ENCODE measurements at regions not wholly inside any gene's neighbourhood (a gene's known extent, or its start where the extent isn't known, plus 50 kb on each side); places are given as distances from the start of the nearest gene placed in this dataset.
"Not testable (repeated sequence)": the region's sequence is repeated elsewhere in the genome, so short reads cannot be mapped to it uniquely, and the experiment has no call there.

DNA sequence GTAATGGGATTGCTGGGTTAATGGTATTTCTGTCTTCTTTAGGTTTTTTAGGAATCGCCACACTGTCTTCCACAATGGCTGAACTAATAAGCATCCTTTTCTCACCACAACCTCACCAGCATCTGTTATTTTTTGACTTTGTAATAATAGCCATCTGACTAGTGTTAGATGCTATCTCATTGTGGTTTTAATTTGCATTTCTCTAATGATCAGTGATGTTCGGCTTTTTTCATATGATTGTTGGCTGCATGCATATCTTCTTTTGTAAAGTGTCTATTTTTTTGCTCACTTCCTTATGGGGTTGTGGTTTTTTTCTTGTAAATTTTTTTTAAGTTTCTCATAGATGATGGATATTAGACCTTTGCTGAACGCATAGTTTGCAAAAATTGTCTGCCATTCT lies 377.9 kb downstream of the GALC start:
- H3K27me3 Mint-ChIP-seq: peaks cover 5% of the 10 kb centered on the region
- H3K4me1 Mint-ChIP-seq (ENCODE audit: low read depth): no peaks in the 10 kb centered on the region
- H3K9me3 Mint-ChIP-seq: peaks cover 9% of the 10 kb centered on the region
- Histone ChIP-seq H3K9me3 (ENCODE audit: control insufficient read depth in 1 of 2, insufficient read depth in 1 of 2, low read length in 2 of 2) (no peaks in the 10 kb centered on the region), H3K4me3 (ENCODE audit: low read length) (no peak overlapping the region), H3K27ac (ENCODE audit: low read depth in 1 of 2, low read length in 2 of 2) (no peak overlapping the region), H3K36me3 (ENCODE audit: insufficient read depth, low read length) (no peaks in the 10 kb centered on the region), H3K4me1 (ENCODE audit: insufficient read depth, low read length) (no peaks in the 10 kb centered on the region), H3K27me3 (ENCODE audit: control insufficient read depth in 1 of 2, insufficient read depth in 2 of 2, low read length in 2 of 2) (no peaks in the 10 kb centered on the region)
- H3K27ac Mint-ChIP-seq: no peak overlapping the region
- ChIA-PET CTCF (no interaction called here), POLR2A (no interaction called here)
- H3K4me3 Mint-ChIP-seq: no peak overlapping the region
- H3K36me3 Mint-ChIP-seq (ENCODE audit: low read depth): no peaks in the 10 kb centered on the region
- intact Hi-C loops (cut with DNase I, micrococcal nuclease): no loop called here
- DNase-seq (no peak), ATAC-seq (ENCODE audit: poor library complexity) (no peak)
- TF ChIP-seq, protein P1, sequence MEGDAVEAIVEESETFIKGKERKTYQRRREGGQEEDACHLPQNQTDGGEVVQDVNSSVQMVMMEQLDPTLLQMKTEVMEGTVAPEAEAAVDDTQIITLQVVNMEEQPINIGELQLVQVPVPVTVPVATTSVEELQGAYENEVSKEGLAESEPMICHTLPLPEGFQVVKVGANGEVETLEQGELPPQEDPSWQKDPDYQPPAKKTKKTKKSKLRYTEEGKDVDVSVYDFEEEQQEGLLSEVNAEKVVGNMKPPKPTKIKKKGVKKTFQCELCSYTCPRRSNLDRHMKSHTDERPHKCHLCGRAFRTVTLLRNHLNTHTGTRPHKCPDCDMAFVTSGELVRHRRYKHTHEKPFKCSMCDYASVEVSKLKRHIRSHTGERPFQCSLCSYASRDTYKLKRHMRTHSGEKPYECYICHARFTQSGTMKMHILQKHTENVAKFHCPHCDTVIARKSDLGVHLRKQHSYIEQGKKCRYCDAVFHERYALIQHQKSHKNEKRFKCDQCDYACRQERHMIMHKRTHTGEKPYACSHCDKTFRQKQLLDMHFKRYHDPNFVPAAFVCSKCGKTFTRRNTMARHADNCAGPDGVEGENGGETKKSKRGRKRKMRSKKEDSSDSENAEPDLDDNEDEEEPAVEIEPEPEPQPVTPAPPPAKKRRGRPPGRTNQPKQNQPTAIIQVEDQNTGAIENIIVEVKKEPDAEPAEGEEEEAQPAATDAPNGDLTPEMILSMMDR (IDR thresholded peaks at IDR 0.05): no peak

DNA sequence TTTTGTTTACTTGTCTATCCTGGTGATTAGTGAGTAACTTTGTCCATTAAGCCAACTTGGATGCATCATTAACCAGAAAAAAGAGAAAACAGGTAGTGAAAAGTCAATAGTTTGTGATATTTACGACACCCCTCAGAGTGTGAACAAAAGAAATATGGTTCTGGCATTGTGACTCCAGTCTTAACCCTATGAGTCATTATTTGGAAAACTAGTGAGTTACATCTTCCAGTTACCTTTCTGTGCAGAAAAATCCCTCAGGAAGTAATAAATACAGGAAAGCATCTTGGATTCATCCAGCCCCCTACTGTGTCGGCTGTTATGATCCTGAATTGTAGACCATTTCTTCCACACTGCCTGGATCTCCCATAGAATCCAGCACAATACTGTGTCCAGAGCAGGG lies 379.1 kb downstream of the GALC start:
- intact Hi-C loops (cut with DNase I, micrococcal nuclease): no loop called here
- TF ChIP-seq, protein P1 (IDR thresholded peaks at IDR 0.05): no peak

DNA sequence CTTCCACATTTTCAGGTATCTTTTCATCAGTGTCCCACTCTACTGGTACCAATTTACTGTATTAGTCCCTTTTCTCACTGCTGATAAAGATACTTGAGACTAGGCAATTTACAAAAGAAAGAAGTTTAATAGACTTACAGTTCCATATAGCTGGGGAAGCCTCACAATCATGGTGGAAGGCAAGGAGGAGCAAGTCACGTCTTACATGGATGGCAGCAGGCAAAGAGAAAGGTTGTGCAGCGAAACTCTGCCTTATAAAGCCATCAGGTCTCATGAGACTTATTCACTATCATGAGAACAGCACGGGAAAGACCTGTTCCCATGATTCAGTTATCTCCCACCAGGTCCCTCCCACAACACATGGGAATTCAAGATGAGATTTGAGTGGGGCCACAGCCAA lies 385.9 kb downstream of the GALC start:
- not testable (repeated sequence) for H3K27ac Mint-ChIP-seq; ATAC-seq (ENCODE audit: poor library complexity)

More for the DNA sequence above, 379.1 kb downstream of the GALC start:
- Mint-ChIP-seq H3K27me3 (peaks cover 5% of the 10 kb centered on the region), H3K4me3 (no peak overlapping the region), H3K27ac (no peak overlapping the region), H3K9me3 (peaks cover 5% of the 10 kb centered on the region), H3K4me1 (ENCODE audit: low read depth) (no peaks in the 10 kb centered on the region), H3K36me3 (ENCODE audit: low read depth) (no peaks in the 10 kb centered on the region)
- DNase-seq: no peak
- no peaks in the 10 kb centered on the region for H3K4me1 ChIP-seq (ENCODE audit: insufficient read depth, low read length)
- no peaks in the 10 kb centered on the region for H3K36me3 ChIP-seq (ENCODE audit: insufficient read depth, low read length)
- H3K4me3 ChIP-seq (ENCODE audit: low read length): no peak overlapping the region
- ChIA-PET POLR2A (no interaction called here), CTCF (no interaction called here)
- H3K27ac ChIP-seq (ENCODE audit: low read depth in 1 of 2, low read length in 2 of 2): no peak overlapping the region
- no peak for ATAC-seq (ENCODE audit: poor library complexity)
- H3K27me3 ChIP-seq (ENCODE audit: control insufficient read depth in 1 of 2, insufficient read depth in 2 of 2, low read length in 2 of 2): no peaks in the 10 kb centered on the region
- no peaks in the 10 kb centered on the region for H3K9me3 ChIP-seq (ENCODE audit: control insufficient read depth in 1 of 2, insufficient read depth in 1 of 2, low read length in 2 of 2)

DNA sequence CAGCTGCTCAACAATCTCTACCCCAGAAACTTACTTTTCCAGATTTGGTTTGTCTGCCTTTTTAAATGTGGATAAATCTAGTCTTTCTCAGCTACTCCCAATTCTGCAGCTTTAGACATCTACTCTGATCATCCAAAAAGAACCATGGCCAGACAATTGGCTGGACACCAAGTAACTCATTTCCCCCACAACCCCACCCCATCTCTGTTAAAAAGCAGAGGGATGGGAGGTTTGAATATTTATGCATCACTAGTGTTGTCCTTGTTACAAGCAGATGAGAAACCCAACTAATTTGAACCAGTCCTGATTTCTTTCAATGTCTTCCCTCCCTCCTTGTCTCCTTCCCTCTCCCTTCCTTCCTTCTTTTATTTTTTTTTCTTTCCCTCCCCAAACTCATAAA lies 391.9 kb downstream of the GALC start:
- no peaks in the 10 kb centered on the region for H3K4me1 ChIP-seq (ENCODE audit: insufficient read depth, low read length)
- peaks cover 19% of the 10 kb centered on the region for H3K9me3 Mint-ChIP-seq
- H3K4me3 Mint-ChIP-seq: no peak overlapping the region

More for the DNA sequence above, 385.9 kb downstream of the GALC start:
- H3K27me3 ChIP-seq (ENCODE audit: control insufficient read depth in 1 of 2, insufficient read depth in 2 of 2, low read length in 2 of 2); CTCF ChIA-PET; H3K27ac ChIP-seq (ENCODE audit: low read depth in 1 of 2, low read length in 2 of 2); H3K4me3 ChIP-seq (ENCODE audit: low read length); H3K36me3 Mint-ChIP-seq (ENCODE audit: low read depth); H3K9me3 ChIP-seq (ENCODE audit: control insufficient read depth in 1 of 2, insufficient read depth in 1 of 2, low read length in 2 of 2); H3K4me1 Mint-ChIP-seq (ENCODE audit: low read depth); H3K4me3 Mint-ChIP-seq; H3K27me3 Mint-ChIP-seq; H3K9me3 Mint-ChIP-seq; H3K4me1 ChIP-seq (ENCODE audit: insufficient read depth, low read length); POLR2A ChIA-PET; DNase-seq; intact Hi-C loops (cut with DNase I, micrococcal nuclease); H3K36me3 ChIP-seq (ENCODE audit: insufficient read depth, low read length): not testable (repeated sequence)

More for the DNA sequence above, 391.9 kb downstream of the GALC start:
- Mint-ChIP-seq H3K27me3 (no peaks in the 10 kb centered on the region), H3K36me3 (ENCODE audit: low read depth) (no peaks in the 10 kb centered on the region), H3K4me1 (ENCODE audit: low read depth) (no peaks in the 10 kb centered on the region), H3K27ac (no peak overlapping the region)
- H3K27ac ChIP-seq (ENCODE audit: low read depth in 1 of 2, low read length in 2 of 2): no peak overlapping the region
- ChIA-PET POLR2A (no interaction called here), CTCF (no interaction called here)
- H3K27me3 ChIP-seq (ENCODE audit: control insufficient read depth in 1 of 2, insufficient read depth in 2 of 2, low read length in 2 of 2): no peaks in the 10 kb centered on the region
- no peak for DNase-seq
- H3K9me3 ChIP-seq (ENCODE audit: control insufficient read depth in 1 of 2, insufficient read depth in 1 of 2, low read length in 2 of 2): no peaks in the 10 kb centered on the region
- intact Hi-C loops (cut with DNase I, micrococcal nuclease): no loop called here
- no peak overlapping the region for H3K4me3 ChIP-seq (ENCODE audit: low read length)
- ATAC-seq (ENCODE audit: poor library complexity): no peak
- H3K36me3 ChIP-seq (ENCODE audit: insufficient read depth, low read length): no peaks in the 10 kb centered on the region
- TF ChIP-seq, protein P1 (IDR thresholded peaks at IDR 0.05): no peak
